Mesenchymal stem cell (in vitro differentiated cells and primary cell): ENCODE measurements at regions not wholly inside any gene's neighbourhood (a gene's known extent, or its start where the extent isn't known, plus 50 kb on each side); places are given as distances from the start of the nearest gene placed in this dataset.

Experiments
- DNase-seq: peaks from one replicate; pipeline ENCODE4 v3.0.0-alpha.2; 2013
- H2AFZ ChIP-seq: one replicate; pipeline ENCODE4 v1.6.1; 2013; ENCODE audit warnings: low read depth, mild to moderate bottlenecking, control low read depth, inconsistent platforms, low read length, moderate library complexity
- H2AK5ac ChIP-seq: 2 replicates; pipeline ENCODE4 v1.6.1; 2013; ENCODE audit warnings: low read length, moderate library complexity, mild to moderate bottlenecking, inconsistent platforms; ENCODE audit not compliant: severe bottlenecking
- H2BK120ac ChIP-seq: one replicate; pipeline ENCODE4 v1.6.1; 2013; ENCODE audit warnings: low read depth, mild to moderate bottlenecking, inconsistent platforms, low read length, moderate library complexity
- H2BK12ac ChIP-seq, 2 experiments: one replicate each; pipeline ENCODE4 v1.6.1; 2013; ENCODE audit warnings: inconsistent platforms in 2 of 2, low read length in 2 of 2, mild to moderate bottlenecking in 2 of 2, moderate library complexity in 2 of 2, control low read depth in 1 of 2
- H2BK15ac ChIP-seq: one replicate; pipeline ENCODE4 v1.6.1; 2013; ENCODE audit warnings: mild to moderate bottlenecking, low read depth, inconsistent platforms; ENCODE audit not compliant: poor library complexity, severe bottlenecking
- H2BK5ac ChIP-seq: 2 replicates; pipeline ENCODE4 v1.6.1; 2013; ENCODE audit warnings: low read depth, mild to moderate bottlenecking, low read length, control low read depth, inconsistent platforms; ENCODE audit not compliant: poor library complexity, severe bottlenecking
- H3K14ac ChIP-seq, 2 experiments: one replicate each; pipeline ENCODE4 v1.6.1; 2013; ENCODE audit warnings: inconsistent platforms in 2 of 2, low read length in 2 of 2, control low read depth in 1 of 2, mild to moderate bottlenecking in 1 of 2, moderate library complexity in 1 of 2
- H3K18ac ChIP-seq, 2 experiments: one replicate each; pipeline ENCODE4 v1.6.1; 2013; ENCODE audit warnings: inconsistent platforms in 2 of 2, low read length in 2 of 2, control low read depth in 1 of 2, low read depth in 1 of 2, mild to moderate bottlenecking in 1 of 2
- H3K23ac ChIP-seq, 2 experiments: one replicate each; pipeline ENCODE4 v1.6.1; 2013; ENCODE audit warnings: inconsistent platforms in 2 of 2, low read length in 2 of 2, mild to moderate bottlenecking in 2 of 2, moderate library complexity in 2 of 2, control low read depth in 1 of 2
- H3K27ac ChIP-seq: 2 replicates; pipeline ENCODE4 v1.5.1; 2013; ENCODE audit warnings: mild to moderate bottlenecking, moderate library complexity, low read length, control low read depth, inconsistent platforms; ENCODE audit not compliant: poor library complexity, severe bottlenecking
- H3K27me3 ChIP-seq, 2 experiments: 2 replicates each; pipeline versions ENCODE4 v1.6.1 to v1.7.0; 2013; ENCODE audit warnings: low read length in 2 of 2, mild to moderate bottlenecking in 2 of 2, moderate library complexity in 2 of 2, control low read depth in 1 of 2, inconsistent platforms in 1 of 2; ENCODE audit not compliant: control insufficient read depth in 1 of 2, insufficient read depth in 1 of 2
- H3K36me3 ChIP-seq, 2 experiments: 2 replicates each; pipeline versions ENCODE4 v1.6.1 to v1.7.0; 2013; ENCODE audit warnings: low read length in 2 of 2, control low read depth in 1 of 2, inconsistent platforms in 1 of 2, low read depth in 1 of 2, mild to moderate bottlenecking in 1 of 2; ENCODE audit not compliant: insufficient read depth in 2 of 2, control insufficient read depth in 1 of 2
- H3K4ac ChIP-seq, 2 experiments: one replicate each; pipeline ENCODE4 v1.6.1; 2013; ENCODE audit warnings: inconsistent platforms in 2 of 2, low read length in 2 of 2, mild to moderate bottlenecking in 2 of 2, moderate library complexity in 2 of 2, control low read depth in 1 of 2, low read depth in 1 of 2
- H3K4me1 ChIP-seq: 2 replicates; pipeline ENCODE4 v1.6.1; 2013; ENCODE audit warnings: low read depth, low read length, control low read depth; ENCODE audit not compliant: control insufficient read depth, insufficient read depth
- H3K4me2 ChIP-seq: 2 replicates; pipeline ENCODE4 v1.6.1; 2013; ENCODE audit warnings: low read length, mild to moderate bottlenecking, inconsistent platforms; ENCODE audit not compliant: poor library complexity, severe bottlenecking
- H3K4me3 ChIP-seq, 2 experiments: 2 replicates each; pipeline versions ENCODE4 v1.5.1 to v1.7.0; 2013; ENCODE audit warnings: low read length in 2 of 2, mild to moderate bottlenecking in 2 of 2, control low read depth in 1 of 2, low read depth in 1 of 2; ENCODE audit not compliant: insufficient read depth in 1 of 2
- H3K79me1 ChIP-seq: replicated peaks from 2 replicates; pipeline ENCODE4 v1.6.1; 2013; ENCODE audit warnings: mild to moderate bottlenecking, control low read depth, low read length, inconsistent platforms; ENCODE audit not compliant: poor library complexity, severe bottlenecking
- H3K9ac ChIP-seq: 2 replicates; pipeline ENCODE4 v1.7.0; 2013; ENCODE audit warnings: mild to moderate bottlenecking, low read length, moderate library complexity
- H3K9me3 ChIP-seq: 2 replicates; pipeline ENCODE4 v1.7.0; 2013; ENCODE audit warnings: mild to moderate bottlenecking, low read length; ENCODE audit not compliant: control insufficient read depth
- H4K8ac ChIP-seq: one replicate; pipeline ENCODE4 v1.6.1; 2013; ENCODE audit warnings: inconsistent platforms, mild to moderate bottlenecking, low read length, moderate library complexity
- H4K91ac ChIP-seq: one replicate; pipeline ENCODE4 v1.6.1; 2013; ENCODE audit warnings: mild to moderate bottlenecking, low read length, inconsistent platforms
- WGBS: methylation state at CpG from one replicate; pipeline ENCODE4 v1.1.7; 2013; ENCODE audit warnings: mixed read lengths; 5-methylcytosine and 5-hydroxymethylcytosine counted together

- no peak overlapping the region for H4K91ac ChIP-seq
- H3K9ac ChIP-seq, result no peak overlapping the region
- no peaks in the 10 kb centered on the region for H3K79me1 ChIP-seq
- no peak overlapping the region for H3K4me3 ChIP-seq
- H3K4ac ChIP-seq, result no peak overlapping the region
- no peak overlapping the region for H2AFZ ChIP-seq
- no peaks in the 10 kb centered on the region for H3K36me3 ChIP-seq
- H3K4me2 ChIP-seq, result no peak overlapping the region
- no peak overlapping the region for H3K14ac ChIP-seq
- peaks cover 3% of the 10 kb centered on the region for H3K4me1 ChIP-seq
- no peak overlapping the region for H4K8ac ChIP-seq
- H2BK12ac ChIP-seq, result no peak overlapping the region
- no peaks in the 10 kb centered on the region for H3K27me3 ChIP-seq
- H3K18ac ChIP-seq, result no peak overlapping the region
- WGBS, result 99% methylated on average over 3 of the region's 4 CpGs
- no peak overlapping the region for H2BK5ac ChIP-seq
- DNase-seq, result no peak
- H3K23ac ChIP-seq, result no peak overlapping the region
- no peaks in the 10 kb centered on the region for H3K9me3 ChIP-seq
- H3K27ac ChIP-seq, result no peak overlapping the region
- no peak overlapping the region for H2BK120ac ChIP-seq
- H2AK5ac ChIP-seq, result no peak overlapping the region
- no peak overlapping the region for H2BK15ac ChIP-seq
These were observed 488.5 kb upstream of the THBS1 start for GRCh38 chr15:39092354-39092753.

GRCh38 chr15:39092761-39093160 is 488.1 kb upstream of the THBS1 start:
- Histone ChIP-seq H2BK15ac (no peak overlapping the region), H3K23ac (no peak overlapping the region)
- 100% methylated on average over 2 of the region's 2 CpGs for WGBS

GRCh38 chr15:39094116-39094515 is 486.8 kb upstream of the THBS1 start:
- Histone ChIP-seq H3K23ac (no peak overlapping the region), H3K9ac (no peak overlapping the region), H3K36me3 (no peaks in the 10 kb centered on the region), H3K79me1 (no peaks in the 10 kb centered on the region), H2AFZ (no peak overlapping the region), H3K9me3 (no peaks in the 10 kb centered on the region), H3K4me1 (peaks cover 3% of the 10 kb centered on the region), H3K27me3 (no peaks in the 10 kb centered on the region), H2BK5ac (no peak overlapping the region), H3K4ac (no peak overlapping the region), H3K18ac (no peak overlapping the region), H3K14ac (no peak overlapping the region), H4K8ac (no peak overlapping the region), H2BK15ac (no peak overlapping the region), H3K27ac (no peak overlapping the region), H3K4me2 (no peak overlapping the region), H2BK12ac (no peak overlapping the region), H4K91ac (no peak overlapping the region), H2BK120ac (no peak overlapping the region), H3K4me3 (no peak overlapping the region), H2AK5ac (no peak overlapping the region)
- no peak for DNase-seq

More at GRCh38 chr15:39092761-39093160, 488.1 kb upstream of the THBS1 start:
- H2BK120ac ChIP-seq, result no peak overlapping the region
- no peak overlapping the region for H3K4me2 ChIP-seq
- no peak overlapping the region for H3K4ac ChIP-seq
- no peaks in the 10 kb centered on the region for H3K9me3 ChIP-seq
- no peak overlapping the region for H3K4me3 ChIP-seq
- H3K36me3 ChIP-seq, result no peaks in the 10 kb centered on the region
- H2AK5ac ChIP-seq, result no peak overlapping the region
- H2AFZ ChIP-seq, result no peak overlapping the region
- H2BK12ac ChIP-seq, result no peak overlapping the region
- no peak overlapping the region for H3K18ac ChIP-seq
- DNase-seq, result no peak
- H2BK5ac ChIP-seq, result no peak overlapping the region
- H4K91ac ChIP-seq, result no peak overlapping the region
- H3K79me1 ChIP-seq, result no peaks in the 10 kb centered on the region
- H3K27me3 ChIP-seq, result no peaks in the 10 kb centered on the region
- H3K4me1 ChIP-seq, result peaks cover 3% of the 10 kb centered on the region
- no peak overlapping the region for H3K27ac ChIP-seq
- peak overlapping the region in 1 of 2 experiments; percentile 59 for H3K14ac ChIP-seq
- no peak overlapping the region for H4K8ac ChIP-seq
- no peak overlapping the region for H3K9ac ChIP-seq

DNA sequence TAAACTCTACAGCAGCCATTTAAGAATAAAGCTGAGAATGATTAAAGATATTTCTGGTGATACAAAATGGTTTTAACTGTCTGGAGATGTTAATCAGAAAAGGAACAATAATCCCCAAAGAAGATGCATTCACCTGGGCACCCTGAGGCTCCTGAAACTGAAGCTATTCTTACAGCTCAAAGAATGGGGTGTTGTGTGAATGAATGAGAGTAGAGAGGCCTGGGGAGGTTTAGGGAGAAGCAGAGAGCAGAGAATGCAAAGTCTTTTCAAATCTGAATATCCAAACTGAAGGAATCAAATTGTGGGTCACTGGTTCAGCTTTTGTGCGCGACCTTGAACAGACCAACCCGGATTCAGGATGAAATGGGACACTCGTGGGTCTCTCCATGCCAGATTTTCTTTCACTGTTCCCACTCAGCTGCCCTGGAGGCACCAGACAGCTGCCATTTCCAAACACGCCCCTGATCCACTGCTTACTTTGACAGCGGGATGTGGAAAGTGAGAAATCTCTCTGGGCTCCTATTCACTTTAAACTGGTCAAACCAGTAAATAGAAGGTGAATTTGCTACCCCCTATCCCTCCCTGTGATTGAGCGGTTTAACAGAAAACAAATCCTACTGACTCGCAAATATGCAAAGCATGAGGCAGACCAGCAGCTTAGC is 485.5 kb upstream of the THBS1 start:
- 75% methylated on average over 8 of the region's 8 CpGs for WGBS
- Histone ChIP-seq H4K91ac (no peak overlapping the region), H3K4ac (peak overlapping the region in 1 of 2 experiments; percentile 76), H3K27me3 (no peaks in the 10 kb centered on the region), H3K4me2 (no peak overlapping the region), H2AK5ac (peak overlapping the region; percentile 79), H4K8ac (no peak overlapping the region), H2BK15ac (no peak overlapping the region), H3K18ac (peak overlapping the region in 1 of 2 experiments; percentile 14), H2AFZ (no peak overlapping the region), H3K4me3 (no peak overlapping the region), H3K27ac (no peak overlapping the region), H2BK5ac (no peak overlapping the region), H3K23ac (no peak overlapping the region), H3K79me1 (no peaks in the 10 kb centered on the region), H3K36me3 (no peaks in the 10 kb centered on the region), H3K9me3 (no peaks in the 10 kb centered on the region), H2BK12ac (peak overlapping the region in 1 of 2 experiments; percentile 50), H3K14ac (no peak overlapping the region), H2BK120ac (no peak overlapping the region), H3K9ac (no peak overlapping the region), H3K4me1 (peaks cover 3% of the 10 kb centered on the region)
- peak; percentile 5 for DNase-seq
